ENCODE measurements at regions not wholly inside any gene's neighbourhood (a gene's known extent, or its start where the extent isn't known, plus 50 kb on each side); places are given as distances from the start of the nearest gene placed in this dataset.

GRCh38 chr9:89548071-89548638, 50.2 kb upstream of the SEMA4D start:
- TF ChIP-seq CTCF (IDR thresholded peaks at IDR 0.05) (no peak), POLR2A (IDR thresholded peaks at IDR 0.05) (no peak), POLR2AphosphoS5 (IDR thresholded peaks at IDR 0.05) (no peak)
